DMS153 treated with DMSO at 0.1 percent for 48 hours (cell line): ENCODE measurements at regions not wholly inside any gene's neighbourhood (a gene's known extent, or its start where the extent isn't known, plus 50 kb on each side); places are given as distances from the start of the nearest gene placed in this dataset.
"Not testable (repeated sequence)": the region's sequence is repeated elsewhere in the genome, so short reads cannot be mapped to it uniquely, and the experiment has no call there.

ENCODE experiments used
- DNase-seq: peaks from one replicate; lab custom pipeline; 2025; ENCODE audit not compliant: unreplicated experiment; lab: John Stamatoyannopoulos, UW

DNA sequence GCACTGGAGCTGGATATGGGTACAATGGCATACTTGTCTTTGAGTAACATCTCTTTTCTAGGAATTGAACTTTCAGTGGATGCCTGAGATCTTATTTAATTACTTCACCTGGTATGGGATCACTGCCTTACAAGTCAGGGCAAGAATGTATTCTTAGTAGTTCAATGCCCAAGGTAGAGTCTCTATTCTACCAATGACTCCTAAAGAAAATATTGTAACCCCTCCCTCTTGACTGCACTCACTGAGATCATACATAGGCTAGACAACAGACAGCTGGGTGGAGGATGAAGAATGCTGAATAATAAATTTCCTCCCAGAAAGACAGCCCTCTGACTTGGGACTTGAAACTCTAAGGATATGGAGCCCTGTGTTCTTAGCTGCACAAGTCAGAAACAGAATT, 1216.3 kb upstream of the ACO1 start:
- no peak for DNase-seq

DNA sequence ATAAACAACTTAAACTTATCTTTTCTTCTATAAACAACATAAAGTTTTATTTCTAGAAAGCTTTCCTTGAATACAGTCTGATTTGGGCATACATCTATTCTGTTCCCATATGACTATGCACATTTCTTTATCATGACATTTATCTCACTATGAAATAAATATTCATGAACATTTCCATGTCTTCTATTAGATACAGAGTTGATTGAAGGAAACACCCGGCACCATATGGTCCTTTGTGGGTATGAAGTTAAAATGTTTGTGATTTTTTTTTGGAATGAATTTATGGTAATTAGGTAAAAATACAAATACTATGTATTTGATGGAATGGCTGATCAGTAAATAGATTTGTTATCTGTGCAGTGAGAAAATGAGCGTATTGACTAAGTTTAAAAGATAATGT, 1209.8 kb upstream of the ACO1 start:
- DNase-seq, result no peak

DNA sequence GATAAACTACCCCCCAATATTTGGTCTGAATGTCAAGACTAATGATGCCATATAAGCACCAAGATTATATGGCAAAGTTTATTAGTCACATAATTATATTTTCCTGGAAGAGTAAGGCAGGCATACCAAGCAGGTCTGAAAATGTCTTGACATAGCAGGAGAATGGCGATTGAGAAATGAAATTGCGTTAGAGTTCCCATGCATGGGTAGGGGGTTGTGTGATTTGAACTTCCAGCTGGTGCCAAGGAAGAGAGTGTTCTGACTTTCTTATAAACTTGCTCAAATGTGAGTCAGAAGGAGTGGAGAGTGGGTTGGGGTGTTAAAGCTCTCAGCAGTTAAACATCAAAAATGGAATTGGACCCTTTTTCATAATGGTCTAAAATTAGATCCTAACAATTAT, 1200.6 kb upstream of the ACO1 start:
- DNase-seq, result no peak

DNA sequence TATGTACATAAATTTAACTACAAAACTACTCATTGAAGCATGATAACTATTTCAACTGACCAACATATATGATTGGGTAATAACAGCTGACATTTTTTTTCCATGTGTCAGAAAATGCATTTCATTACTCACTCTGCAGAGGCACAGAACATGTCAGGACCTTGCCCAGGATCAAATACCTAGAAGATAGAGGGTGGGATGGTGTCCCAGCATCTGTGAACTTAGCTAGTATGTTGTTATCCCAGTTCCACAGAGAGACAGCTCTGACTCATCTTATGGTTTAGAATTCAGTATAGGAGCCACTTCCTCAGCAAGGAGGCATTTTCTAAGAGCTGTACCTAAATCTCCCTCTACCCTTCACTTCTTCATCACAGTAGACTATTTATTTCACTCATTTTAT, 1198.6 kb upstream of the ACO1 start:
- DNase-seq, result no peak

DNA sequence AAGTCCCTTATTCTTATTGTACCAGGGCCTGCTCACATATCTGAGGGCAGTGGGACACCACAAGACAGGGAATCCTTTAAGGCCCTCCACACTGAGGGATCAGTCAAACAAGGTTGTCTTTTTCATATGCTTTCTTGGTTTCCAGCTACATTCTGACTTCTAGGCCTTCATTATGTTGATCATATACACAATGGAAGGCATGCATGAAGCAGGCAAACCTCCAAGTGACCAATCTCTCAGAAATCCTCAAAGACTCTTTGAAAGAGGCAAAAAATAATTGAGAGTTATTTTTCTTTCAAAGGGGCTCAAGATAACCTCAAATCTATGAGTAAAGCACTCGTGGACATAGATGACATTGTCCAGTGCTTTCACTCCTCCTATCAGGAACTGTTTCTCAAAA, 1195.9 kb upstream of the ACO1 start:
- no peak for DNase-seq

DNA sequence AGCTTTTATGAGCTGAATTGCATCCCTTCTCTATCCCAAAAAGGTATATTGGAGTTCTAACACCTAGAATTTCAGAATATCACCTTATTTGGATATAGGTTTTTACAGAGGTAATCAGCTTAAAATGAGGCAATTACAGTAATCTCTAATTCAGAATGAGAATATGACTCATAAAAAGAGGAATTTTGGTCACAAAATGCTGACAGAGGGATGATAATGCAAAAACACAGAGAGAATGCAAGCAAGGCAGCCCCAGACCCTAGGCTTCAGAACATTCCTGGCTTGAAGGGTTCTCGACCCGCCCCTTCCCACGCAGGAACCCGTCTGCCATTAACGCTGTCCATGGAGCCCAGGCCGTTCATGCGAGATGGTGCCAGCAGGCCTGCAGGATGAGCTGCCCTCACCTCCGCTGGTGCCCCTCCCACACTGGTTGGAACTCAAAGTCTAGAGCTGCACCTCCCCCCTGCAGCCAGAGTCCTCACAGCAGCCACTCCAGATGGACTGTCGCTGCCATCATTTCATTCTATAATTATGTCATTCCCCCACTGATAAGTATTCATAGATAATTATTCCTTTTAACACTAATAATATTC, 1173.4 kb upstream of the ACO1 start:
- DNase-seq, result no peak

DNA sequence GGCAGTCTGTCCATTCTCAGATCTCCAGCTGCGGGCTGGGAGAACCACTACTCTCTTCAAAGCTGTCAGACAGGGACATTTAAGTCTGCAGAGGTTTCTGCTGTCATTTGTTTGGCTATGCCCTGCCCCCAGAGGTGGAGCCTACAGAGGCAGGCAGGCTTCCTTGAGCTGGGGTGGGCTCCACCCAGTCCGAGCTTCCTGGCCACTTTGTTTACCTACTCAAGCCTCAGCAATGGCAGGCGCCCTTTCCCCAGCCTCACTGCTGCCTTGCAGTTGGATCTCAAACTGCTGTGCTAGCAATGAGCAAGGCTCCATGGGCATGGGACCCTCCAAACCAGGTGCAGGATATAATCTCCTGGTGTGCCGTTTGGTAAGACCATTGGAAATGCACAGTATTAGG, 1154.5 kb upstream of the ACO1 start:
- not testable (repeated sequence) for DNase-seq

DNA sequence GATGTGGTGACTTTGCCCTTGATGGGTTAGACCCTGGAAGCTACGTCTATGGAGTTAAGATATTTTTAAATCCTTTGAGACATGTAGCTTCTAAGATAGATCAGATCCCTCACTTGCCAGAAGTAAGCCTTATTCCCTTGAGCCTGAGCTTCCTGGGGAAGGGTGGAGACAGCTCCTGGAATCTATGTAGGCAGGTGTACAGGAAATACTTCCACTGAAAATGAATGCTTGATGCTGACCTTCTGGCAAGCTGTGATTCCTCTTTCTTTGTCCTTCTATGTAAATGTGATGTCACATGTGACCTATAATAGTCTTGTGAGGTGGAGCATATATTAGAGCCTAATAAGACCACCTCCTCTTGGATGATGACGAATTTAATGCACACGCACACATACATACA, 1152.0 kb upstream of the ACO1 start:
- DNase-seq, result no peak

DNA sequence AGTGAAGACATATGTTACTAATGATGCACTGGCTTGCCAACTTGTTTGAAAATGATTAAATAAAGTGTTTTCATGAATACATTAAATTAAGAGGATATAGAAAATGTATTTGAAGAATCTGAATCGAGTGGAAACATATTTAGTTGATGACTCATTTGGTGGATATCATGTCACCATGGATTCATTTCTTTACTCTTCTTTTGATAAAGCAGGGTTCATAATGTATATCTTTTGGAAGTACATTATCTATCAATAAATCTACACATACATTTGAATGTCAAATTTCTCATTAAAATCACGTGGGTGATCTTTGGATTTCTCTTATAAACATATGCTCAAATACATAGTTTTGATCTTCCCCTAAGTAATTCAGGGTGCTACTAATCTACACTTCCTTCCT, 1148.1 kb upstream of the ACO1 start:
- no peak for DNase-seq

DNA sequence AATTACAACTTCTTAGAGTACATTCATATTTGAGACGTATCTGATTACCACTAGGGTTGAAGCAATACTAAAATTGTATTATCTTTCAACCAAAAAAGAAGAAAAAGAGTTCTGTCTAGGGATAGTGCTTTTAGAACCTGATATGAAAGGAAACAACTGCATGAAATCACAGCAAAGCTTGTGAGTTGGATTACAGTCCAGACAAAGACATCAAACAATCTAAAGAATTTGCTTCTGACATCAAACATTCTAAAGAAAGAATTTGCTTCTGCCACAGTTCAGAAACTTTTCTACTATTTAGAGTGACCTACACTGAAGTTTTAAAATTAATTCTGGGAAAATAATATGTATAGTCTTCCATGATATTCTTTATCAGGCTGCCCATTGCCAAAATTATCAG, 1141.1 kb upstream of the ACO1 start:
- DNase-seq, result no peak

DNA sequence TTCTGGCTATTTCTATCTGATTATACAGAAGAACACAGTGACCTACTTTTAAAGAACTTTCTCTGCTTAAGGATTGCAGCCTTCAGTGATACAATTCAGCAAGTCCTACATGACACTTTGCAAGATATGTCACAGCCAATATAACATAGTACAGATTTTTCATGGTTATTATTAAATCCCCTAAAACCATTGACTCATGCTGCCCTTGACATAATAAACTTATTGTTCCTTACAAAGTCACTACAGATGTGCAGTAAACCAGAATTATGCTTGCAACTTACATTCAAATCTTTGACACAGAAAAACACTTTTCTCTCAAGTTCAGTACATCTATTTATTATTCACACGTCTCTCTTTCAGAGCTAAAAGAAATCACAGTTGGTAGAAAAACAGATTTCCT, 1136.3 kb upstream of the ACO1 start:
- no peak for DNase-seq

DNA sequence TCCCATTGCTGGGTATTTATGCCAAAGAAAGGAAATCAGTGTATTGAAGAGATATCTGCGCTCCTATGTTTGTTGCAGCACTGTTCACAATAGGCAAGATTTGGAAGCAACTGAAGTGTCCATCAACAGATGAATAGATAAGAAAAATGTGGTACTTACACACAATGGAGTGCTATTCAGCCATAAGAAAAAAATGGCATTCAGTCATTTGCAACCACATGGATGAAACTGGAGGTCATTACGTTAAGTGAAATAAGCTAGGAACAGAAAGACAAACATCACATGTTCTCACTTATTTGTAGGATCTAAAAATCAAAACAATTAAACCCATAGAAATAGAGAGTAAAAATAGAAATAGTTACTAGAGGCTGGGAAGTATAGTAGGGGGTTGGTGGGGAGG, 1133.1 kb upstream of the ACO1 start:
- DNase-seq, result no peak

DNA sequence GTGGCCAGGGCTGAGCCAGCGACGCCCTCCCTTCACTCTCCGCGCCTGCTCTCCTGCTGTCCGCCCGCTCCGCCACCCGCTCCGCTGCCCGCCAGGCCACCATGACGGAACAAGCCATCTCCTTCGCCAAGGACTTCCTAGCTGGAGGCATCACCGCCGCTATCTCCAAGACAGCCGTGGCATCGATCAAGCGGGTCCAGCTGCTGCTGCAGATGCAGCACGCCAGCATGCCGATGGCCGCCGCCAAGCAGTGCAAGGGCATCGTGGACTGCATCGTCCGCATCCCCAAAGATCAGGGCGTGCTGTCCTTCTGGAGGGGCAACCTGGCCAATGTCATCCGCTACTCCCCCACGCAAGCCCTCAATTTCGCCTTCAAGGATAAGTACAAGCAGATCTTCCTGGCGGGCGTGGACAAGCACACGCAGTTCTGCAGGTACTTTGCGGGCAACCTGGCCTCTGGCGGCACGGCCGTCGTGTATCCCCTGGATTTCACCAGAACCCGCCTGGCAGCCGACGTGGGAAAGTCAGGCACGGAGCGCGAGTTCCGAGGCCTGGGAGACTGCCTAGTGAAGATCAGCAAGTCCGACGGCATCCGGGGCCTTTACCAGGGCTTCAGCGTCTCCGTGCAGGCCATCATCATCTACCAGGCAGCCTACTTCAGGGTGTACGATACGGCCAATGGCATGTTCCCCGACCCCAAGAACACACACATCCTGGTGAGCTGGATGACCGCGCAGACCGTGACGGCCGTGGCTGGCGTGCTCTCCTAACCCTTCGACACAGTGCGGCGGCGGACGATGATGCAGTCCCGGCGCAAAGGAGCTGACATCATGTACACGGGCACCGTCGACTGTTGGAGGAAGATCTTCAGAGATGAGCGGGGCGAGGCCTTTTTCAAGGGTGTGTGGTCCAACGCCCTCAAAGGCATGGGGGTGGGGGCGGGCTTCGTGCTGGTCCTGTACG, 1130.4 kb upstream of the ACO1 start:
- DNase-seq, result no peak

DNA sequence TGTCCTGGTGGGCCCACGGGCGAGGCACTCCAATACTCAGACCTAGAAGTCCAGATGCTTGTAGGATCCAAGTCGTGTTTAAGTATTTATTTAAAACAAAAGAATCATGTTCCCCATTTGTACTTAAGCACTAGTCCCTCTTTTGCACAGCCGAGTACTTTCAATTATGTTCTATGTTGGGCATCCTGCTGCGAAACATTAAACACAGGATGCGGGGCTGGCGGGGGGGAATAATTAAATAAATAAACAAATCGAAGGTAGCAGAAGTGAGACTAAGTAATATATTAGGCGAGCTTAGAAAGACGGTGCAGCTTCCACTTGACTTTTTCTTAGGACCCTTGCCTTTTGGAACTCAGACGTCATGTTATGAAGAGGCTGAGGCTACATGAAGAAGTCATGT, 1129.2 kb upstream of the ACO1 start:
- DNase-seq, result no peak

DNA sequence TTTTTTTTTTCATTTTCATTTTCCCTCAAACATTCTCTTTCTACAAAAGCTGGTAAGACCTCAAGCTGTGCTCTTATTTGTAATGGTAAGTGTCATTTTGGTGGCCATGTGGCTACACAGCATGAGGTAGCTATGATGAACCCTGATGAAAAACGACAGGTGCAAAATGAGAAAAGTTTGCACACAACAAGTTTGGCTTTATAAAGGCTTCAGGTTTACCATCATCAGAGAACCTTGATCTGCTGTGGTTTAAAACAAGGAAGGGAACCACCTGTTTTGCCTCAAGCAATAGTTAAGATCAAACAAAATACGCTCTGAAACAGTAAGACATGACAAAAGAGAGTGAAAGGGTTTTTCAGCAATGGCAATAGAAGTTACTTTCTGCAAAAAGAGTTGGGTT, 1124.6 kb upstream of the ACO1 start:
- no peak for DNase-seq

DNA sequence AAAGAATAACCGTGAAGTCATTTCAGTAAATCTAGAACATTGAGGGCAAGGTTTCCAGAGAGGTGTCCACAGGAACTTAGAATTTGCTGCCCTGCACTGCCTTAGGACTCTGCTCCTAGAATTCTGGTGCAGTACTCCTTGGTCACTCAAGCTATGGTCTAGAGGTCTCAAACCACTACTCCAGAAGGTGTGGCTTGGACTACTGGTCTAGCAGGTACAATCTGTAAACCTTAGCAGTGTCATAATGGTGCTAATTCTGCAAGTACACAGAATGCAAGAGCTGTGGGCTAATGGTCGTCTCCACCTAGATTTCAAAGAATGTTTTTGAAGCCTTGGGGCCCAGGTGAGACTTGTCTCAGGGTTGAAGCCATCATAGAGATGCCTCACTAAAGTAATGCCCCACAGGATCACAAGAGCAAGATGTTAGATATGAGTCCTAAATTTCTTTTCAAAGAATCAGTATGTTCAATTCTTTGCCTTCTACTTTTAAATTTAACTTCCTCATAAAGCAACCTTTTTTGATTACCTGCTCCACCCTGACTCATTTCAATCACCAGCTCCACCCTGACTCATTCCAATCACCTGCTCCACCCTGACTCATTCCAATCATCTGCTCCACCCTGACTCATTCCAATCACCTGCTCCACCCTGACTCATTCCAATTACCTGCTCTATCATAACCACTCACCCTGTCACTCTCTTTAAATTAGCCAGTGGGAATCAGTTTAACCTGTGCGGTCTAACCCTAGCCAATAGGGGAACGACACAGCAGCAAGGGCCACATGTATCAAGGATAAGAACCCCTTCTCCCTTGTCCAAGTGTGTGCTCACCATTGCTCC, 1111.8 kb upstream of the ACO1 start:
- no peak for DNase-seq

DNA sequence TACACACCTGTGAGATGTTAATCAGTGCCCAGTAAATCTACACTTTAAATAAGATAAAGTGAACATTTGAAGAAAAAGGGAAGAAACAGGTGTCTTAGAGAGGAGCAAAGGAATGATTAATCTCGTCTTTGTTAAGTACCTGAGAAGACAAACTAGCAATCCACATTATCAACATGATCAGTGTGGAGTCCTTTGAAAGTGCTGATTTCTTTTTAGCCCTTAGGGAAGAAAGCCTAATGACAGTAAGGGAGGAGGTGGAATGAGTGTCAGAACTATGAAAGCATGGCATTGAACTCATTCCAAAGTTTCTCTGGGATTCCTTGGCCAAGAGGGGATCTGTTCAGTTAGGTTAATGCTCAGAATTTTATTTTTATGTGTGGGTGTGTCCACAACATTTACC, 1109.0 kb upstream of the ACO1 start:
- no peak for DNase-seq

DNA sequence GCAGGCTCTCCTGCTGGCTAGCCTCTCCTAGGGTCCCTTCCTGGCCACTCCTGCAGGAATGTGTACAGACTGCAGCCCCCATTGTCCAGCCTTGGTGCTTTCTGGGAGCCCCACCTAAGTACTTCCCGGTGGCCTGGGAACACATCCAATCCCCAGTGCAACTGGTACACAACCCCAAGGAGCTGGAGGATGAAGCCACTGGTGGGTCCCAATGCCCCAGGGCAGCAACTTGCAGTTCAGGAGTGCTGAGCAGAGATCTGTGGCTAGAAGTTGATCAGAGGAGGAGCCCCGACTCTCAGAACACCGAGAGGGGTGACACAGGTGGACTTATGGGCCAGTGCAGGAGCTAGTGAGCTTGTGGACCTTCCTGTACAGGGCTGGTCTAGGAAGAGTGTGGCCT, 1093.7 kb upstream of the ACO1 start:
- no peak for DNase-seq

DNA sequence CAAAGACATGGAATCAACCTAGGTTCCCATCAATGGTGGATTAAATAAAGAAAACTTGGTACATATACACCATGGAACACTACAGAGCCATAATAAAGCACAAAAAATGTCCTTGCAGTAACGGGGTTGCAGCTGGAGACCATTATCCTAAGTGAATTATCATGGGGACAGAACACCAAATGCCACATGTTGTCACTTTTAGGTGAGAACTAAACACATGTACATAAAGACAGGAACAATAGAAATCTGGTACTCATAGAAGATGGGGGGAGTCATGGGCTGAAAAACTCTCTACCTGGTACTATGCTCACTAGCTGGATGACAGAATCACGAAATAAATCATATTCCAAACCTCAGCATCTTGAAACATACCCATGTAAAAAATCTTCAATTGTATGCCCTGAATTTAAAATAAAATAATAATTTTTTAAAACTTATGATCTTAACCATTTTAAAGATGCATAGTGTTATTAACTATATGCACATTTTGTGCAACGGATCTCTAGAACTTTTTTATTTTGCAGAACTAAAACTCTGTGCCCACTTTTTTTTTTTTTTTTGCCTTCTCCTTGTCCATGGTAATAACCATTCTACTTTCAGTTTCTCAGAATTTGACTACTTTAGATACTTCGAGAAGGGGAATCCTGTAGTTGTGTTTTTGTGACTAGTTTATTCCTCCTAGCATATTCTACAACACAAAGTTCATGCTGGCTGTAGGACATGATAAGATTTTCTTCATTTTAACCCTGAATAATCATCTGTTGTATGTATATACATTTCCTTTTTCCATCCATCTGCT, 1081.6 kb upstream of the ACO1 start:
- no peak for DNase-seq

DNA sequence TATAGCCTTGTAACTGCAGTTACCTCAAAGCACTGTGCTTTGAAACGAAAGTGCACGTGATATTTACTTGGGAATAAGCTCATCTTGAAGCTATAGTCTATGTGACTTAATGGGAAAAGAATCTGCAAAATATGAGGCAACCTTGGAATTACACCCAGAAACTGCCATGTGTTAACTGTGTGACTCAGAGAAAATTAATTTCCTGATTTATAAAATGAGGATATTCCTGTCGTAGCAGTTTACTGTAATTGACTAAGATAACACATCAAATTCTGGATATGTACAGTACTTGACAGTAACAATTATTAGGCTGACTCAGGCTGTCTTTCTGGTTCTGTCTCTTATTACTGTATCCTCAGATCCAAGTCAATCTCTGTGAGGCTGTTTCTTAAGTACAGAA, 1079.9 kb upstream of the ACO1 start:
- DNase-seq, result no peak

DNA sequence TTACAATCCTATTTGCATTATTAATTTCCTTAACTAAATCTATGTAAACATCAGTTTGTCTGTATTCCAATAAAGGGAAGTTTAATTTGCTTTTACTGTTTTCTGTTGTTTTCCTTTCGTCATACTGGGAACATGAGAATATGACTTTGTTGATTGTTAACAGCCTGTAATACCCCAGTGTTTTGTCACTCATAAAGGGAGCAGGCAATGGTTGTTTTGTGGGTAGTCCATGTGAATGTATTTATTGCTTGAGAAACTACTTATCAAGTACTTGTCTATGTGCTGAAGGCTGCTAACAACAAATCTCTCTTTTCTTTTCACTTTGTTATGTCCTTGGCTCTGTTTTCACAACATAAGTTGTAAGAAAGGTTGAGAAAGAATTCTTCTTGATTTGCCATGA, 1070.2 kb upstream of the ACO1 start:
- DNase-seq, result no peak
